Uterus (tissue), 2 donors: ENCODE measurements at regions not wholly inside any gene's neighbourhood (a gene's known extent, or its start where the extent isn't known, plus 50 kb on each side); places are given as distances from the start of the nearest gene placed in this dataset.

Source experiments
- CTCF ChIP-seq, 4 experiments: fragments of 200-600 bp in 2 of 4; fragments of 450-650 bp in 2 of 4; sonication (generic) in 2 of 4; IDR thresholded peaks; one replicate each; pipeline ENCODE4 v1.5.1; 2016 to 2019; ENCODE audit warnings: antibody characterized with exemption in 4 of 4, mild to moderate bottlenecking in 2 of 4, moderate library complexity in 1 of 4
- POLR2A ChIP-seq, 2 donors: fragments of 450-650 bp; IDR thresholded peaks; one replicate each; pipeline ENCODE4 v1.6.1; 2016; ENCODE audit warnings: antibody characterized with exemption in 2 of 2, mild to moderate bottlenecking in 1 of 2, moderate library complexity in 1 of 2

- TF ChIP-seq CTCF (IDR thresholded peaks at IDR 0.05) (no peak), POLR2A (IDR thresholded peaks at IDR 0.05) (no peak)
Measured at GRCh38 chr6:90703336-90703735, 116.5 kb upstream of the MAP3K7 start.
